ENCODE measurements at regions not wholly inside any gene's neighbourhood (a gene's known extent, or its start where the extent isn't known, plus 50 kb on each side); places are given as distances from the start of the nearest gene placed in this dataset.
"Not testable (repeated sequence)": the region's sequence is repeated elsewhere in the genome, so short reads cannot be mapped to it uniquely, and the experiment has no call there.

DNA sequence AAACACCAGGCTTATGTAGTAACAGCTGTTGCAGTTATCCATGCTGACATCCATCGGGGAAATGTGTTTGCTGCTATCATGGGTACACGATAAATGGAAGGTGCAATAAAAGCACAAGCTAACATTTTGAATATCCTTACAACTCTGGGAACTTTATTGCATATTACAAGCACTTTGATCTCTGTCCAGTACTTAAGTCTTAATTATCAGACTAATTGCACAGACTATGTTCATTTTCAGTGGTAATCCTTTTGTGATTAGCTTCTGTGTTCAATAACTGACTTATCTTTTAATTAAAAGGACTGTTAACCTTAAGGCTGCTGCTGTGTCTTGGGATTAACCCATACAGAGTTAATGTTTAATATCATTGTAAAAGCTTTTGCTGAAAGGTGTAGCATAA is 101.4 kb upstream of the ATP5MC3 start:
- intact Hi-C loops (cut with DNase I) = no loop called here
- H3K9me3 ChIP-seq (ENCODE audit: control insufficient read depth, low read length) = no peaks in the 10 kb centered on the region
- WGBS = 54% methylated on average over 2 of the region's 2 CpGs
- no peaks in the 10 kb centered on the region for H3K4me1 ChIP-seq (ENCODE audit: control insufficient read depth, insufficient read depth, low read length)
- no peak overlapping the region for H3K4me3 ChIP-seq (ENCODE audit: low read length)
- no peak overlapping the region for H3K27ac ChIP-seq (ENCODE audit: low read length)
- no peak for DNase-seq
- no peak for ATAC-seq
- H3K27me3 ChIP-seq (ENCODE audit: control insufficient read depth, insufficient read depth) = no peaks in the 10 kb centered on the region

DNA sequence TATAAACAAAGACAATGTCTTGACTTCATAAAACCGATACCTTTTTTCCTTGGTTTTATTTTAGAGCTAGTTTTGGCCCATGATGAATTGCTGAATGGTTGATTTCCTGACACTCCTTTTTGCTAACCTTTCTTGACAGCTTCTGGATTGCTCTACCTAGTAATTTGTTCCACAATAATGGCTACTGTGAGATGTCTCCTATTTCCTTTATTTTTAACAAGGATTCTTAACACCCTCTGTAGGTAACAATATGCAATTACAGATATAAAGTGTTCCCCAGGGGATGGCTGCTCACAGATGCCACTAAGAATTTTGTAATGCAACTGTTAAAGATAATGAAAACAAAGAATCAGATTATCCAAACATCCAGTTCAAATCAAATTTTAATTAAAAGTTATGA is 100.8 kb upstream of the ATP5MC3 start:
- Histone ChIP-seq H3K27ac (ENCODE audit: low read length) (no peak overlapping the region), H3K9me3 (ENCODE audit: control insufficient read depth, low read length) (no peaks in the 10 kb centered on the region), H3K4me1 (ENCODE audit: control insufficient read depth, insufficient read depth, low read length) (no peaks in the 10 kb centered on the region), H3K4me3 (ENCODE audit: low read length) (no peak overlapping the region), H3K27me3 (ENCODE audit: control insufficient read depth, insufficient read depth) (no peaks in the 10 kb centered on the region)
- DNase-seq (no peak), ATAC-seq (peak; percentile 57 to 77)
- intact Hi-C loops (cut with DNase I) = no loop called here
- WGBS = 70% methylated on average over 1 of the region's 1 CpG

DNA sequence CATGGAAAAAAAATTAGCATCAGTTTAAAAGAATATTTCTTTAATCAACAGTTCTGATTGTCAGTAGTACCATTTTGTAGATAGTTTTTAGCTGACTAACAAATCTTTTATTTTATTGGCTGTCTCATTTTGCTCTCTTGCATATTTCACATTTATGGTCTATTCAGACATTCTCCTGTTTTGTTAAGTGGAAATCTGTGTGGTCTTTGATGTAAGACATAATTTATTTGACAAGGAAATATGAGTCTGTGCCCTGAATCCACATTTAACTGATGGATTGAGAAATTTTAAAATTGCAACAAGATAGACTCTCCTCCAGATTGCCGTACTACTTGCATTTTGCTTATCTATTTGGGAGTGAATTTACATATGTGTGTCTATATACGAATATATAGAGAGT is 96.3 kb upstream of the ATP5MC3 start:
- no peak overlapping the region for H3K4me3 ChIP-seq (ENCODE audit: low read length)
- 68% methylated on average over 2 of the region's 2 CpGs for WGBS
- intact Hi-C loops (cut with DNase I) = no loop called here
- no peak for DNase-seq
- H3K27me3 ChIP-seq (ENCODE audit: control insufficient read depth, insufficient read depth) = no peaks in the 10 kb centered on the region
- no peak for ATAC-seq
- no peak overlapping the region for H3K27ac ChIP-seq (ENCODE audit: low read length)
- H3K4me1 ChIP-seq (ENCODE audit: control insufficient read depth, insufficient read depth, low read length) = no peaks in the 10 kb centered on the region
- no peaks in the 10 kb centered on the region for H3K9me3 ChIP-seq (ENCODE audit: control insufficient read depth, low read length)

DNA sequence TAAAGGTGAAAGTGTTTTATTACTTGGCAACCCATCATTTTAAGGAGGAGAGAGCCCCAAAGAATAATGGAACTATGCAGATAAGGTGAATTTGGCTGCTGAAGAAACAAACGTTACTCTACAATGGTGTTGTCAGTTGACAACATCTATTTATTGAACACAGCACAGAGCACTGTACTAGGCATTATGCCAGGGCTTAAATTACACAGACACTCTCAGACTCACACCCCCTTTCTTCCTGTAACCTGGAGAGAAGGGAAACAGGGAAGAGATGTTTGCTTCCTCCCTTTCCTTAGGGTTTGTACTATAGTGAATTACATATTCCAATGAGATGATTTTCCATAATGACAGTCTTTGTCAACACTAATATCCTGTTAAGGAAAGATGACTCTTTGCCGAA is 94.0 kb upstream of the ATP5MC3 start:
- H3K27me3 ChIP-seq (ENCODE audit: control insufficient read depth, insufficient read depth) = no peaks in the 10 kb centered on the region
- intact Hi-C loops (cut with DNase I) = no loop called here
- DNase-seq (no peak), ATAC-seq (peak in 1 of 2 donors; percentile 35)
- no peaks in the 10 kb centered on the region for H3K4me1 ChIP-seq (ENCODE audit: control insufficient read depth, insufficient read depth, low read length)
- no peak overlapping the region for H3K27ac ChIP-seq (ENCODE audit: low read length)
- no peaks in the 10 kb centered on the region for H3K9me3 ChIP-seq (ENCODE audit: control insufficient read depth, low read length)
- no peak overlapping the region for H3K4me3 ChIP-seq (ENCODE audit: low read length)
- WGBS = 23% methylated on average over 2 of the region's 2 CpGs

DNA sequence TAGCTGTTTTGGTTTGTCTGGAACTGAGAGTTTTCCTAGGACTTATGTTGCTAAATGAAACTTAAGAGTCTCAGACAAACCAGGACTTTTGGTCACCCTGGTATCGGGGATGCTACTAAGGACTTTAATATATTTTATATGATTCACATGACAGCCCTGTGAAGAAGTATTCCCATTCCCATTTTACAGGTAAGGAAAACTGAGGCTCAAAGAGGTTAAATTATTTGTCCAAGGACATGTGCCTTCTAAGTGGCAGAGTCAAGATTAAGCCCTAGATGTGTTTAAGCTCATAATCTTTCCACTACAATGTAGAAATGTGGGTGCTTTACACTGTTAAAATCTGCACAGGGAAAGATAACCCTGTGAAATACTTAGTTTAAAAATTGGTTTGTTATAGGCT is 77.7 kb upstream of the ATP5MC3 start:
- intact Hi-C loops (cut with DNase I) = no loop called here
- ATAC-seq = no peak

DNA sequence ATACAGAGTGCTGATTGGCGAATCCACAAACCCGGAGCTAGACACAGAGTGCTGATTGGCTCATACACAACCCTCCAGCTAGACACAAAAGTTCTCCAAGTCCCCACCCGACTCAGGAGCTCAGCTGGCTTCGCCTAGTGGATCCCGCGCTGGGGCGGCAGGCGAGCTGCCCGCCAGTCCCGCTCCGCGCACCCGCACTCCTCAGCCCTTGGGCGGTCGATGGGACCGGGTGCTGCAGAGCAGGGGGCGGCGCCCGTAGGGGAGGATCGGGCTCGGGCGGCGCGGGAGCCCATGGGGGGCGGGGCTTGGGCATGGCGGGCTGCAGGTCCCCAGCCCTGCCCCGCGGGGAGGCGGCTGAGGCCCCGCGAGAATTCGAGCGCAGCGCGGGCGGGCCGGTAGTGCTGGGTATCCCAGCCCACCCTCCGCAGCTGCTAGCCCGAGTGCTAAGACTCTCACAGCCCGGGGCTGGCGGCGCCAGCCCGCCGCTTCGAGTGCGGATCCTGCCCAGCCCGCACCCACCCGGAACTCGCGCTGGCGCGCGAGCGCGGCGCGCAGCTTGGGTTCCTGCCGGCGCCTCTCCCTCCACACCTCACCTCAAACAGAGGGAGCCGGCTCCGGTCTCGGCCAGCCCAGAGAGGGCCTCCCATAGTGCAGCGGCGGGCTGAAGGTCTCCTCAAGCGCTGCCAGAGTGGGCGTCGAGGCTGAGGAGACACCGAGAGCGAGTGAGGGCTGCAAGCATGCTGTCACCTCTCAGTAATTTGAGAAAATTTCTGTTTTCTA is 75.5 kb upstream of the ATP5MC3 start:
- WGBS = 88% methylated on average over 69 of the region's 69 CpGs
- intact Hi-C loops (cut with DNase I) = no loop called here
- peak in 2 of 3 donors; percentile 47 to 51 for DNase-seq

More for the DNA sequence above, 77.7 kb upstream of the ATP5MC3 start:
- Histone ChIP-seq H3K4me1 (ENCODE audit: control insufficient read depth, insufficient read depth, low read length) (no peaks in the 10 kb centered on the region), H3K9me3 (ENCODE audit: control insufficient read depth, low read length) (no peaks in the 10 kb centered on the region), H3K4me3 (ENCODE audit: low read length) (no peak overlapping the region), H3K27ac (ENCODE audit: low read length) (no peak overlapping the region), H3K27me3 (ENCODE audit: control insufficient read depth, insufficient read depth) (no peaks in the 10 kb centered on the region)
- no peak for DNase-seq
- 97% methylated on average over 1 of the region's 1 CpG for WGBS

DNA sequence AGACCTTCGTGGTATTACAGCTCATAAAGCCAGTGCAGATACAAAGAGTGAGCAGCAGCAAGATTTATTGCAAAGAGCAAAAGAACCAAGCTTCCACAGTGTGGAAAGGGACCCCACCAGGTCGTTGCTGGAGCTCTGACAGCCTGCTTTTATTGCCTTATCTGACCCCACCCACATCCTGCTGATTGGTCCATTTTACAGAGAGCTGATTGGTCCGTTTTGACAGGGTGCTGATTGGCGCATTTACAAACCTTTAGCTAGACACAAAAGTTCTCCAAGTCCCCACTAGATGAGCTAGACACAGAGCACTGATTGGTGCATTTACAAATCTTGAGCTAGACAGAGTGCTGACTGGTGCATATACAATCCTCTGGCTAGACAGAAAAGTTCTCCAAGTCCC is 74.9 kb upstream of the ATP5MC3 start:
- H3K27me3 ChIP-seq (ENCODE audit: control insufficient read depth, insufficient read depth); H3K27ac ChIP-seq (ENCODE audit: low read length); H3K4me1 ChIP-seq (ENCODE audit: control insufficient read depth, insufficient read depth, low read length); ATAC-seq; DNase-seq; H3K4me3 ChIP-seq (ENCODE audit: low read length); H3K9me3 ChIP-seq (ENCODE audit: control insufficient read depth, low read length); intact Hi-C loops (cut with DNase I): not testable (repeated sequence)
- 80% methylated on average over 4 of the region's 4 CpGs for WGBS

More for the DNA sequence above, 75.5 kb upstream of the ATP5MC3 start:
- Histone ChIP-seq H3K27me3 (ENCODE audit: control insufficient read depth, insufficient read depth) (no peaks in the 10 kb centered on the region), H3K27ac (ENCODE audit: low read length) (no peak overlapping the region), H3K4me1 (ENCODE audit: control insufficient read depth, insufficient read depth, low read length) (no peaks in the 10 kb centered on the region), H3K9me3 (ENCODE audit: control insufficient read depth, low read length) (no peaks in the 10 kb centered on the region), H3K4me3 (ENCODE audit: low read length) (no peak overlapping the region)
- no peak for ATAC-seq

DNA sequence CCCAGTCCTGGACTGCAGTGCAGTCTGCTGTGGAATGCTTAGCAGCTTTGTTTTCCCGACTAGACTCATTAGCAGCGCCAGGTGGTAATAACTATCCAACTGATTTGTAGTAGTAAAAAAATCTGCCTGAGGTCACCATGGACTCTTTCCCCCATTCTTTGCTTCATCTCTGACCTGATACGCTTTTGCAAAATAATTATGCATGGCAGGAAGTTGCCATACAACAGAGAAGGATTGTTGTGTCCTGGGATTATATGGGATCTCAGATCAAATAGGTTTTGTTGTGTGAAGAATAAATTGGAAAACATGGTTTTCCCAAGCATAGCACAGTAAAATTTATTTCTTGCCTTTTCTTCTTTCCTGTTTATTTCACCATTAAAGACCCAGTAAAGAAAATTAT is 72.4 kb upstream of the ATP5MC3 start:
- H3K9me3 ChIP-seq (ENCODE audit: control insufficient read depth, low read length) = no peaks in the 10 kb centered on the region
- 41% methylated on average over 3 of the region's 3 CpGs for WGBS
- intact Hi-C loops (cut with DNase I) = no loop called here
- no peak overlapping the region for H3K27ac ChIP-seq (ENCODE audit: low read length)
- no peak for DNase-seq
- H3K4me3 ChIP-seq (ENCODE audit: low read length) = no peak overlapping the region
- no peak for ATAC-seq
- no peaks in the 10 kb centered on the region for H3K27me3 ChIP-seq (ENCODE audit: control insufficient read depth, insufficient read depth)
- no peaks in the 10 kb centered on the region for H3K4me1 ChIP-seq (ENCODE audit: control insufficient read depth, insufficient read depth, low read length)

DNA sequence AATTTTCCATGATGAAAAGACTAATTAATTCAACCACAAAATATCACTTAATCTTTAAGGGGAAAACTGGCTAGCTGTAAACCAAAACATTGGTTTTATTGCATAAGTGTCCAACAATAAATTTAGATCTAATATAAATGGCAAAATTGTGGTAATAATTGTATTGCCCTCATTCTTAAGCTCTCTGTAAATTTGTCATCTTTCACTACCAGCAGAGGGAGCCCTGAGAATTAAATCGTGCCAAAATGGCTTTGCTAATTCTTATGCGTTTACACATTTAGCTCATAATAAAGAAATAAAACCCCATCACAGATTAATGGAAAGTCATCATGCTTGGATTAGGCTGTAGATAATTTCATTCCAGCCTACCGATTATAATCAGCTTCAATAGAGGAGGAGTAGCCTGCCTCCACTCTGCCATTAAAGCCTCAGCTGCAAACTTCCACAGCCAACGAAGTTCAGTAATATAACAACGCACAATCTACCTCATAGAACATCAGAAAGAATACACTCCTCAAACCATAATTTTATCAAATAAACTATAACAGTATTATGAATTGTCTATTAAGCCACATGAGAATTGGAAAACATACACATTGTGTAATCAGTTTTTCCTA is 70.0 kb upstream of the ATP5MC3 start:
- no peak for ATAC-seq
- 18% methylated on average over 5 of the region's 5 CpGs for WGBS
- H3K4me1 ChIP-seq (ENCODE audit: control insufficient read depth, insufficient read depth, low read length) = no peaks in the 10 kb centered on the region

DNA sequence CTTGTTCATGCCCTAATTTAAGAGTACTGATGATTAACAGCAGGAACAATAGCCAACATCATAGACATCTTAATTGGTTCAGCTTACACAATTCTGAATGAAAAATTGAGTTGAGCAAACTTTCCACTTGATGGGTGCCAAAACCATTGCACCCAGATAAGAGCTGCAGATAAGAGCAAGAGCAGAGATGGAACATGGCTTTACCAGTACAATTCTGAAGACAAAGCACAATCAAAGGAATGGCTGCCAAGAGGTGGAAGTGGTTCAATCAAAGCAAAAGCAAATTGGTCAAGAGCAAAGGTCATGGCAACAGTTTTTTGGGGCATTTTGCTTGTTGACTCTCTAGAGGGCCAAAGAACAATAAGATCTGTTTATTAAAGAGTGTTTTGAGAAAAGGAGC is 65.6 kb upstream of the ATP5MC3 start:
- no peak overlapping the region for H3K27ac ChIP-seq (ENCODE audit: low read length)
- H3K4me1 ChIP-seq (ENCODE audit: control insufficient read depth, insufficient read depth, low read length) = no peaks in the 10 kb centered on the region
- no peaks in the 10 kb centered on the region for H3K27me3 ChIP-seq (ENCODE audit: control insufficient read depth, insufficient read depth)
- ATAC-seq (peak; percentile 83 to 90), DNase-seq (peak in 1 of 3 donors; percentile 16)
- H3K4me3 ChIP-seq (ENCODE audit: low read length) = no peak overlapping the region
- intact Hi-C loops (cut with DNase I) = no loop called here
- no peaks in the 10 kb centered on the region for H3K9me3 ChIP-seq (ENCODE audit: control insufficient read depth, low read length)

More for the DNA sequence above, 70.0 kb upstream of the ATP5MC3 start:
- H3K4me3 ChIP-seq (ENCODE audit: low read length) = no peak overlapping the region
- no peaks in the 10 kb centered on the region for H3K27me3 ChIP-seq (ENCODE audit: control insufficient read depth, insufficient read depth)
- no peaks in the 10 kb centered on the region for H3K9me3 ChIP-seq (ENCODE audit: control insufficient read depth, low read length)
- no peak for DNase-seq
- intact Hi-C loops (cut with DNase I) = no loop called here
- no peak overlapping the region for H3K27ac ChIP-seq (ENCODE audit: low read length)

DNA sequence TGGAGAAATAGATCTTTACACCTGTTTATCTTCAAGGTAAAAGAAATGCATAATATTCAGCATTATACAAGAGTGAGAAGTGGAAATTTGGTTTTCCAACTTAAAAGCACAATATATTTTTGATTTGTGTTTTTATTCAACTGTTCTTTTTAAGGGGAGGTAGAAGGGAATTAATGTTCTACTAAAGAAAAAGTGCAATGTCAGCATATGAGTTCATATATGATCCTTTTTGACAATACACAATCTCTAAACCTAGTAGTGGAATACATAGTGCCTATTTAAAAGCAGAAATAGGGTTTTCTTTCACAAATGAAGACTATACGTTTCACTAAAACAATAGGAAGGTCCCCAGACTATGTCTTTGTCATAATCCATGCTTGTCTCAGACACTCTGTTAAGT is 63.2 kb upstream of the ATP5MC3 start:
- 73% methylated on average over 1 of the region's 1 CpG for WGBS
- intact Hi-C loops (cut with DNase I) = no loop called here
- DNase-seq = no peak
- ATAC-seq = no peak
- H3K9me3 ChIP-seq (ENCODE audit: control insufficient read depth, low read length) = no peaks in the 10 kb centered on the region
- H3K4me1 ChIP-seq (ENCODE audit: control insufficient read depth, insufficient read depth, low read length) = no peaks in the 10 kb centered on the region
- H3K4me3 ChIP-seq (ENCODE audit: low read length) = no peak overlapping the region
- H3K27me3 ChIP-seq (ENCODE audit: control insufficient read depth, insufficient read depth) = no peaks in the 10 kb centered on the region
- no peak overlapping the region for H3K27ac ChIP-seq (ENCODE audit: low read length)
